AG04450 (cell line): ENCODE measurements at regions not wholly inside any gene's neighbourhood (a gene's known extent, or its start where the extent isn't known, plus 50 kb on each side); places are given as distances from the start of the nearest gene placed in this dataset.
"Not testable (repeated sequence)": the region's sequence is repeated elsewhere in the genome, so short reads cannot be mapped to it uniquely, and the experiment has no call there.

Experiments used
- CTCF ChIA-PET: fragments of 300-600, 350-600 bp; formaldehyde crosslinking; extraction: SDS; loops from one replicate; lab custom pipeline; 2022; ENCODE audit warnings: antibody characterized with exemption, inconsistent platforms; lab: Charles Lee
- POLR2A ChIA-PET: fragments of 350-600 bp; formaldehyde crosslinking; extraction: SDS; loops from one replicate; lab custom pipeline; 2021; ENCODE audit warnings: antibody characterized with exemption, inconsistent platforms; lab: Yijun Ruan, JAX
- DNase-seq: peaks from one replicate; pipeline ENCODE4 v3.0.0-alpha.2; 2011; ENCODE audit warnings: low read depth, low spot score
- H3K27ac ChIP-seq: one replicate; pipeline ENCODE4 v1.5.1; 2012; ENCODE audit warnings: low read depth, low read length, control low read depth
- H3K27me3 ChIP-seq: one replicate; pipeline ENCODE4 v1.6.0; 2012; ENCODE audit warnings: low read length; ENCODE audit not compliant: control insufficient read depth, insufficient read depth
- H3K4me3 ChIP-seq: 2 replicates; pipeline ENCODE4 v1.5.1; 2011; ENCODE audit warnings: mild to moderate bottlenecking, low read depth, low read length, control low read depth
- H3K9me3 ChIP-seq: 2 replicates; pipeline ENCODE4 v1.5.1; 2012; ENCODE audit warnings: low read length; ENCODE audit not compliant: control insufficient read depth, insufficient read depth
- CTCF ChIP-seq: IDR thresholded peaks from 2 replicates; pipeline ENCODE4 v1.5.1; 2011; ENCODE audit warnings: low read depth, low read length, control low read depth, inconsistent platforms

- Histone ChIP-seq H3K27me3 (no peaks in the 10 kb centered on the region), H3K4me3 (no peak overlapping the region), H3K9me3 (no peaks in the 10 kb centered on the region), H3K27ac (no peak overlapping the region)
- DNase-seq, result no peak
- POLR2A ChIA-PET, result interaction anchor here (1.2 kb wide), 1 partner anchor 8 kb away, joined by 4 read pairs; no protein-coding TSS in a partner anchor
- CTCF ChIA-PET, result interaction anchor here (0.6 kb wide), 1 partner anchor 238 kb away, joined by 3 read pairs; no protein-coding TSS in a partner anchor
- TF ChIP-seq CTCF, result no peak
Measured at GRCh38 chr6:133806382-133807140, 82.4 kb upstream of the TCF21 start.

GRCh38 chr6:133807501-133807900 is 81.4 kb upstream of the TCF21 start:
- no peak overlapping the region for H3K27ac ChIP-seq
- no peak for TF ChIP-seq CTCF
- ChIA-PET CTCF (interaction anchor here (0.6 kb wide), 1 partner anchor 239 kb away, joined by 3 read pairs; no protein-coding TSS in a partner anchor), POLR2A (no interaction called here)
- DNase-seq, result no peak
- H3K4me3 ChIP-seq, result no peak overlapping the region
- no peaks in the 10 kb centered on the region for H3K27me3 ChIP-seq
- no peaks in the 10 kb centered on the region; the same call in 1 of the 2 replicates for H3K9me3 ChIP-seq

- ChIA-PET POLR2A (no interaction called here), CTCF (no interaction called here)
- no peak for TF ChIP-seq CTCF
- H3K4me3 ChIP-seq, result no peak overlapping the region
- H3K27me3 ChIP-seq, result no peaks in the 10 kb centered on the region
- H3K9me3 ChIP-seq, result no peaks in the 10 kb centered on the region; the same call in 1 of the 2 replicates
- H3K27ac ChIP-seq, result no peak overlapping the region
- no peak for DNase-seq
Measured at GRCh38 chr6:133809406-133809805, 79.5 kb upstream of the TCF21 start.

GRCh38 chr6:133811557-133811956 is 77.4 kb upstream of the TCF21 start:
- no peaks in the 10 kb centered on the region; the same call in 1 of the 2 replicates for H3K9me3 ChIP-seq
- H3K4me3 ChIP-seq, result no peak overlapping the region
- no peak for TF ChIP-seq CTCF
- H3K27ac ChIP-seq, result no peak overlapping the region
- no peaks in the 10 kb centered on the region for H3K27me3 ChIP-seq
- POLR2A ChIA-PET, result no interaction called here
- CTCF ChIA-PET, result no interaction called here
- no peak for DNase-seq

GRCh38 chr6:133812446-133812845 is 76.5 kb upstream of the TCF21 start:
- H3K27ac ChIP-seq, DNase-seq, H3K4me3 ChIP-seq, H3K27me3 ChIP-seq, POLR2A ChIA-PET, CTCF ChIA-PET, H3K9me3 ChIP-seq: not testable (repeated sequence)
